OCI-LY1 (cell line): ENCODE measurements at regions not wholly inside any gene's neighbourhood (a gene's known extent, or its start where the extent isn't known, plus 50 kb on each side); places are given as distances from the start of the nearest gene placed in this dataset.

Experiments
- EZH2 ChIP-seq: fragments of 200-600 bp; sonication (generic), shearing (Covaris generic); IDR thresholded peaks from 2 replicates; pipeline ENCODE4 v1.8.0; 2017; ENCODE audit warnings: borderline replicate concordance, mixed run types, mild to moderate bottlenecking, antibody characterized with exemption, low read length, moderate library complexity, mixed read lengths
- TF ChIP-seq, protein P1 (sequence below): fragments of 200-600 bp; sonication (generic), shearing (Covaris generic); IDR thresholded peaks from 2 replicates; pipeline ENCODE4 v1.5.1; 2017; ENCODE audit warnings: mild to moderate bottlenecking, antibody characterized with exemption, low read length, moderate library complexity, mixed read lengths

DNA sequence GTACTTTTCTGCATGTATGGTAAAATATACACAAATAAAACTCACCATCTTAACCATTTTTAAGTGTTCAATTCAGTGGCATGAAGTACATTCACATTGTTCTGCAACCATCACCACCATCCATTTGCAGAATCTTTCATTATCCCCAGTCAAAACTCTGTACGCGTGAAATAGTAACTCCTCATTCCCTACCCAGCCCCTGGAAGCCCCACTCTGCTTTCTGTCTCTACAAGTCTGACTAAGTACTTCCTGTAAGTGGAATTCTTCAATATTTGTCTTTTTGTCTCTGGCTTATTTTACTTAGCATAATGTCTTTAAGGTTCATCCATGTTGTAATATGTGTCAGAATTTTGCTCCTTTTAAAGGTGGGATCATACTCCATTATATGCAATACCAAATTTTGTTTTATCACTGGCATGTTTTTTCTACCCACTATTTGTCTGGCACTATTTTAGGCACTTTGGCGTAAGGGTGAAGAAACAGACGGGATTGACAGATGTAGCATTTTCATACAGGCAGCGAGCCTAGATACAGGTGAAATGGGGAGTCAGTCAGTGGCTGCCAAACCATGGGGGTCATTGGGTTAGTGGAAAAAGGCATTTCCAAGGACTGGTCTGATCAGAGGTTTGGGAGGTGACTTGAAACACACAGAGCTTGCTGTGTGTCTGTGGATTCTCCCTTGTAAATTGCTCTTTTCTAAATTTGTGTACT lies 163.2 kb upstream of the MYCN start:
- TF ChIP-seq, protein P1, sequence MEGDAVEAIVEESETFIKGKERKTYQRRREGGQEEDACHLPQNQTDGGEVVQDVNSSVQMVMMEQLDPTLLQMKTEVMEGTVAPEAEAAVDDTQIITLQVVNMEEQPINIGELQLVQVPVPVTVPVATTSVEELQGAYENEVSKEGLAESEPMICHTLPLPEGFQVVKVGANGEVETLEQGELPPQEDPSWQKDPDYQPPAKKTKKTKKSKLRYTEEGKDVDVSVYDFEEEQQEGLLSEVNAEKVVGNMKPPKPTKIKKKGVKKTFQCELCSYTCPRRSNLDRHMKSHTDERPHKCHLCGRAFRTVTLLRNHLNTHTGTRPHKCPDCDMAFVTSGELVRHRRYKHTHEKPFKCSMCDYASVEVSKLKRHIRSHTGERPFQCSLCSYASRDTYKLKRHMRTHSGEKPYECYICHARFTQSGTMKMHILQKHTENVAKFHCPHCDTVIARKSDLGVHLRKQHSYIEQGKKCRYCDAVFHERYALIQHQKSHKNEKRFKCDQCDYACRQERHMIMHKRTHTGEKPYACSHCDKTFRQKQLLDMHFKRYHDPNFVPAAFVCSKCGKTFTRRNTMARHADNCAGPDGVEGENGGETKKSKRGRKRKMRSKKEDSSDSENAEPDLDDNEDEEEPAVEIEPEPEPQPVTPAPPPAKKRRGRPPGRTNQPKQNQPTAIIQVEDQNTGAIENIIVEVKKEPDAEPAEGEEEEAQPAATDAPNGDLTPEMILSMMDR = no peak
- no peak for TF ChIP-seq EZH2
